Epithelial cell of esophagus (primary cell): ENCODE measurements at regions not wholly inside any gene's neighbourhood (a gene's known extent, or its start where the extent isn't known, plus 50 kb on each side); places are given as distances from the start of the nearest gene placed in this dataset.
A peak's percentile ranks its signal among the peaks of the same experiment; 100 is the strongest.

Experiments used
- DNase-seq: peaks from one replicate; pipeline ENCODE4 v3.0.0; 2010; ENCODE audit warnings: low read depth
- H3K4me3 ChIP-seq: 2 replicates; pipeline ENCODE4 v1.5.1; 2011; ENCODE audit warnings: mild to moderate bottlenecking, low read length, control low read depth
- TF ChIP-seq, protein P1 (sequence below): IDR thresholded peaks from 2 replicates; pipeline ENCODE4 v1.5.1; 2011; ENCODE audit warnings: low read depth, mild to moderate bottlenecking, low read length, control low read depth, inconsistent platforms; ENCODE audit not compliant: insufficient read depth; ENCODE audit errors: missing control alignments

DNA sequence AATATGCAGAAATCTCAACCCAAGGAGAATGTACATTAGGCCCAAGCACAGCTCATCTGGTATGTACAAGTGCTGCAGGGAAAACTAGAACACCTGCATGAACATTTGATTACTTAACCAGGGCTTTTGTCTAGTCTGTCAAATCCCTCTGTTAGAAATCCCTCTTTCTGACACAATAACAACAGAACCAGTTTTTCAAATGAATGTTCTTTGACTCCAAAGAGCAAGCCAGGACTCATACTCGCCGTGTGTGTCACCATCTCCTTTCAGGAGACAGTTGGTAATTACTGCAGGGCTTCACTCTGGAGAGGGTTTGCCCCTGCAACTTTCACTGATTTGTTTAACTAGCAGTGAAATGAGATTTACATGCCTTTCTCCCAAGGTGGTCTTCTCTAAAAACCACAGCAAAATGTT, 143.0 kb upstream of the FAM241A start:
- H3K4me3 ChIP-seq: no peak overlapping the region
- DNase-seq: peak; percentile 97
- TF ChIP-seq, protein P1, sequence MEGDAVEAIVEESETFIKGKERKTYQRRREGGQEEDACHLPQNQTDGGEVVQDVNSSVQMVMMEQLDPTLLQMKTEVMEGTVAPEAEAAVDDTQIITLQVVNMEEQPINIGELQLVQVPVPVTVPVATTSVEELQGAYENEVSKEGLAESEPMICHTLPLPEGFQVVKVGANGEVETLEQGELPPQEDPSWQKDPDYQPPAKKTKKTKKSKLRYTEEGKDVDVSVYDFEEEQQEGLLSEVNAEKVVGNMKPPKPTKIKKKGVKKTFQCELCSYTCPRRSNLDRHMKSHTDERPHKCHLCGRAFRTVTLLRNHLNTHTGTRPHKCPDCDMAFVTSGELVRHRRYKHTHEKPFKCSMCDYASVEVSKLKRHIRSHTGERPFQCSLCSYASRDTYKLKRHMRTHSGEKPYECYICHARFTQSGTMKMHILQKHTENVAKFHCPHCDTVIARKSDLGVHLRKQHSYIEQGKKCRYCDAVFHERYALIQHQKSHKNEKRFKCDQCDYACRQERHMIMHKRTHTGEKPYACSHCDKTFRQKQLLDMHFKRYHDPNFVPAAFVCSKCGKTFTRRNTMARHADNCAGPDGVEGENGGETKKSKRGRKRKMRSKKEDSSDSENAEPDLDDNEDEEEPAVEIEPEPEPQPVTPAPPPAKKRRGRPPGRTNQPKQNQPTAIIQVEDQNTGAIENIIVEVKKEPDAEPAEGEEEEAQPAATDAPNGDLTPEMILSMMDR: no peak

DNA sequence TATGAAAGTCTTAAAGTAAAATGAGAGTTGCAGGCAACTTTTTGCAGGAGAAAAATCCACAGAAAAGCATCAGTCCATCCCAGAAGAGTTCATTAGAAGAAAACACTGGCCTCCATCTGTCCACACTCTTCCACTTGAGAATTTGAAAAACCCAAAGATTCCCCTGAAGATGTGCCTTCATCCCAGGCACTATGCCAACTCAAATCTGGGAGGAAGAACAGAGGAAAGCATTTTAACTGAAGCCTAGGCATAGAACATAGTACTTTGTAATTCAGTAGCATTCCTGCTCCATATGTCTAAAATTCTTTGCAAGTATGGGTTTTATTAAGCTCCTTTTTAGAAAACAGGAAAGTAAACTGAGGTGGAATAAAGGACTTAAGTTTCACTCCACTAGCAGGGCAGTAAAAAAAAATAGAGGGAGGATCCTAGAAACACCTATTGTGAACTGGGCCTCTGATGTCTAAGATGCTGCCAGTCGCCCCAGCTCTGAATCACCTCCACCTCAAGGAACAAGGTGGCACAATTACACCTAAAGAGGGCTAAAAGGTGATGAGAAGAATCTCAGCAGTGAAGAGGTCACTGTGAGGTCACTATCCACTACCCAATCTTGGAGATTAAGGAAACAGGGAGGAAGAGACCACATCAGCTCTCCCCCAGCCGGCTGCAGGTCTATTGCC, 141.9 kb upstream of the FAM241A start:
- DNase-seq: peak; percentile 56
- H3K4me3 ChIP-seq: no peak overlapping the region
- TF ChIP-seq, protein P1: no peak

DNA sequence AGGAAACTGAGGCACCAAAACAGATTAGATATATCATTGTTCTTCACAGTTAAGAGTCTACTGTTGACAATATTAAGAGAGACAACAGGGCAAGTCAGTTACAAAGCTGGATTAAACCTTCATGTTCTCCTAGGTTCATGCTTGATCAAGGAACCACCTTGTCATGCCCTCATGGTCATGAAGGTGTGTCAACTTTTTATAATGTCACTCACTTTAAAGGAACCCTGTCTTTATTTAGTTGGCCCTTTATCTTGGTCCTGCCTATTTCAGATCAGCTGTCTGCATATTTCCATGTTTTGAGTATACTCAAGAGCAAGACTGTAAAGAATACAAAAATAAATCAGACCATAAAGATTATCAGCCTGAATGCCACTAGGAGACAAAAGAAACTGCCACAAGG, 140.2 kb upstream of the FAM241A start:
- TF ChIP-seq, protein P1: no peak
- DNase-seq: no peak

DNA sequence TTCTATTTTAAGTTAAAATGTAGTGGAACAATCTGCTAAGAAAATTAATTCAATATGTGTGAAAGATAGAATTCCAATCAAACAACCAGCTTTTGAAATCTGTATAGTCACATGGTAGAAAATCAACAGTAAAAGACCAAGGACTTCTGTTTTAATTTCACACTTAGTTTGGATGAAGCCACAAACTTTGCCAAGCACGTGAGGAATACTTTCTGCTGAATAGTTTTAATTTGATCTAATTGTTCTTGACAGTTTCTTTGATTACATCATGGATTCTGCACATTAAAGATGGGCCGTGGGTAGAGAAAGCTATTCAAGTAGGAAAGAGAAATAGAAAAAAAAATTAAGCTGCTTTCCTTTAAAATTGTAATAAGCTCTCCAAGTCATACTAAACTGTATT, 137.9 kb upstream of the FAM241A start:
- no peak for DNase-seq

More for the DNA sequence above, 140.2 kb upstream of the FAM241A start:
- H3K4me3 ChIP-seq: no peak overlapping the region

DNA sequence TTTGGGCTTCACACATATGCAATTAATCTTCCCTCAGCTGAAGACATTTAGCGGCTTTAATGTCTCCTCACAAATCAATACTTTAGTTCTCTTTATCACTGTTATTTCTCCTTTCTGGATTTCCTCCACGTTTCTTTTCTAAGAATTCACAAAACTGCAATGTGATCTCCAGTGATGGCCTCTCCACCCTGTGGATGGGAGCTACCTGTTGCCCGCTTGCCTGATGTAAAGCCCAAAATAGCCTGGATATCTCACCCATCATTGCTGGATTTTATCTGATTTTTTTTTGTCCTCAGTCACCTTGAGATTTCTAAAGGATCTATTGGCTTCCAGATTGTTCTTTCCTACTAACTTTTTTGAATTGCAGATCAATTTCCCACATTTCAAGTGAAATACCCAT, 129.3 kb upstream of the FAM241A start:
- DNase-seq: no peak
- TF ChIP-seq, protein P1: no peak
- no peak overlapping the region for H3K4me3 ChIP-seq

More for the DNA sequence above, 137.9 kb upstream of the FAM241A start:
- no peak overlapping the region for H3K4me3 ChIP-seq
- TF ChIP-seq, protein P1: no peak

DNA sequence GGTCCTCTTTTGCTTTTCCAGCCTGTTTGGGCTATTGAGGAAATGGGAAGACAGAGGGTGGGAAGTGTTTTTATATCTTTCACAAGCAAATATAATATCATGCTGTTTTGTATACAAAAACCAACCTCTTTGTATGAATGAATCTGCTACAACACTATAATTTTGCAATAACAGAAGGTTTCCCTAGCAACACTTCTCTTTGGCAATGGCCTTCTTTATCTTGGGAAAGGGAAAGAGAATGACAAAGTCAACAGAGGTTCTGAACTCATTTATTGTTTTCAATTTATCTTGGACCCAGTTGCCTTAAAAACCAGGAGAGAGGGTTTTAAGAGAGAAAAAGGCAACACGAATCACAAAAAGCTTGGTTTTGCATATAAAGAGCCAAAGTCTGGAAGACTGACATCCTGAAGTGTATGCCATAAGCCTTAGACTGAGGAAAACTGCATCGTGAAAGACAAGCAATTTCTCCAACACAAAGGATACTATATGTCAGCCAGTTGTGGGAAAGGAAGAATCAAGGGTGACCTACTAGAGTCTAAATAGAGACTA, 121.8 kb upstream of the FAM241A start:
- DNase-seq: no peak
- TF ChIP-seq, protein P1: no peak
- H3K4me3 ChIP-seq: no peak overlapping the region

DNA sequence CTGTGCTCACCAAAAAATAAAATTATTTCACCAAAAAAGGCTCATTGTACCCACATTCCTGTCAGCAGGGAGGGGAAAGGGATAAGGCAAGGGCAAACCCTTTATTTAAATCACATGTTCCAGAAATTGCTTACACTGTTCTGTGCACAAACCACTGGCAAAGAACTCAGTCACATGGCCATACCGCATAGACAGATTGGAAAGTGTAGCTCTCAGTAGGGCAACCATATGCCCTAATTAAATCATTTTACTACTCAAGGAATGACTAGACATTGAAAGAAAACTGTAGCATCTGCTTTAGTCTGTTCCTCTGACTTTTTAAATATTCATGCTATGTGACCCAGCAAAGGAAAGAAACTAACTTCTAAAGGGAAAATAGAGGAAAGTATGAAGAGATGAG, 119.2 kb upstream of the FAM241A start:
- TF ChIP-seq, protein P1: no peak
- no peak for DNase-seq
- no peak overlapping the region for H3K4me3 ChIP-seq
